HG03196 (cell line): ENCODE measurements at regions not wholly inside any gene's neighbourhood (a gene's known extent, or its start where the extent isn't known, plus 50 kb on each side); places are given as distances from the start of the nearest gene placed in this dataset.

Experiments used
- ATAC-seq: cut with Tn5 transposase; IDR thresholded peaks from one replicate; pipeline ENCODE4 v1.9.1; 2021; ENCODE audit not compliant: unreplicated experiment

- no peak for ATAC-seq
These were observed 50.7 kb upstream of the ACOT11 start for GRCh38 chr1:54497338-54497737.

DNA sequence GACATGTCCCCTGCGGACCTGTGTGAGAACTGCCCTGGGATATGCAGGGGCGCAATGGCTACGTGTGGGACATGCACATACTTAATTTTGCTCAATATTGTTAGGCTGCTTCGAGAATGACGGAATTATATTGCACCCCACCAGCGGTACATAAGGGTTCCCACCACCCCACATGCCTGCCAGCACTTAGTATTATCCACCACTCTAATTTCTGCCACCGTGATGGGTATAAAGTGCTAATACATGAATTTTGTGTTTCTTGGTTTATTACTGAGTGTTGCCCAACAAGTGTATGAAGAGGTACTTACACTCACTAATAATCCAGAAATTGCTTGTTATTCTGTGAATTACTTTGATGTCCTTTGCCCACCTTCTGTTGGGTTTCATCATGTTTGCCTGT lies 52.1 kb upstream of the ACOT11 start:
- no peak for ATAC-seq

- no peak for ATAC-seq
These were observed 54.4 kb upstream of the ACOT11 start for GRCh38 chr1:54493608-54494007.

DNA sequence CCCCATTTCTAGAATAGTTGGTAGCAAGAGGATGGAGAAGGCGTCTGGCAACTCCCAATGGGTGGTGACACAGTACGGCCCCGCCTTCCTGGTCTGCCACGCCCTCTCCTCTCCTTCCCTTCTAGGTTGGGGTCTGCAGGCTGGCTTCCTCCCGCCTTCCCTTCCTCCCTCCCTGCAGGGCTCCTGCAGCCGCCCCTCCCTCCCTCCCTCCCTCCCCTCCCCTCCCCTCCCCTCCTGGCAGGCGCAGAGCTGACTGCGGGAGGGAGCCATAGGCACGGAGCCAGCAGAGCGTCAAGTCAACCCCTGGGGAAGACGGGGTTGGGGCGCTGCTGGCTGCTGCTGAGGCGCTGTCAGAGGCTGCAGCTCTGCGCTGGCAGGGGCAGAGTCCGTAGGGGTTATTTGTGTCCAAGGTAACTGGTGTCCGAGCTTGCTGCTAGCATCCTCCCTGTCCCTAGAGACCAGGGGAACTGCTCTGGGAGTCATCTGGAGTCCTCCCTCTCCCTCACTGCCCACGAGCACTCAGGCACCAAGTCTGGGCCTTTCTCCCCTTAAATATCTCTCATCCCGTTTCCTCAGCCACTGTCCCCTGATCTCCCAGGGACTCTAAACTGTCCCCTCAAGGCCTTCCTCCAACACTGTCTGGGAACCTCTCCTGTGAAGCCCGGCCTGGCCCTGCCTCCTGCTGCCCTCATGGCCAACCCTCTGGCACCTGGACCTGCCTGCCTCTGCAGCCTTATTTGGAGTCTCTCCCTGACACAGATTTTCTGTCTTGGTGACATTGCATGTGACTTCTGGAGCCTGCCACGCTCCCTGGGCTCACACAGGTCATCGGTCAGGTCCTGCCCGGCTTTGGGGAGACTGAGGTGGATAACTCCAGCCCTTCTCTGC lies 57.4 kb upstream of the ACOT11 start:
- ATAC-seq = no peak

GRCh38 chr1:54489627-54490250 lies 58.3 kb upstream of the ACOT11 start:
- no peak for ATAC-seq

DNA sequence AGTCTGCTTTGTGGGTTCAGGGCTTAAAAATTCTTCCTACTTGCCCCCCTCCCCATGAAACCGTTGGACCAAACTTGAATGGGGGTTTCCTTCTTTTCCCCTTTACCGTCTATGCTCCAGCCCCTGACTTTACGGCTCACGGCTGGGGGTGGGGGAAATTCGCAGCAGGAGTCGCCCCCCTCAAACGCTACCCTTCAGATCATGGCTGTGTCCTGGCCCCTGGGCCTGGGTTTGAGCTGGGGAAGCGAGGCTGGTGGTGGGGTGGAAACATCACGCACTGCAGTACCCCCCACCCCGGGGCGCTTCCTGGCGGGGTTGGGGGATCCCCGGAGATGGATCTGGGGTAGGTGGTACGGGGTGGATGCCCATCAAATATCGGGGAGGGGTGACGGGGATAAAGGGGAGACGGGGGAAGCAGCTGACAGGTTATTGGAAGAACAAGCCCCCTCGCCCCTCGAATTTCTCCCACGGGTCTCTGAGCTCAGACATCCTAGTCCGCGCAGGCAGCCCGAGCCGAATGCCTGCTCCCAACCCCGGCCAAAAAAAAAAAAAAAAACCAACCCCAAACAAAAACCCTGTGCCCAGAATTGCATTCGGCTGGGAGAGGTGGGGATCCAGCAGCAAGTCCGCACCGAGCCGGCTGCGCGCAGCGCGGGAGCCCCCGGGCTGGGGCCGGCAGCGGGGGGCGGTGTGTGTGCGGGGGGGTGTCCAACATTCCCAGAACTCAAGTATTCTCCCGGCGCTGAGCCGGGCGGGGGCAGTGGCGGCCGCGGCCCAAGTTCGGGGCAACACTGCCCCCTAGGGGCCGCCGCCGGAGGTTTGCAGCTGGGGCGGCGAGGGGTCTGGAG lies 59.0 kb upstream of the ACOT11 start:
- ATAC-seq = peak; percentile 67

DNA sequence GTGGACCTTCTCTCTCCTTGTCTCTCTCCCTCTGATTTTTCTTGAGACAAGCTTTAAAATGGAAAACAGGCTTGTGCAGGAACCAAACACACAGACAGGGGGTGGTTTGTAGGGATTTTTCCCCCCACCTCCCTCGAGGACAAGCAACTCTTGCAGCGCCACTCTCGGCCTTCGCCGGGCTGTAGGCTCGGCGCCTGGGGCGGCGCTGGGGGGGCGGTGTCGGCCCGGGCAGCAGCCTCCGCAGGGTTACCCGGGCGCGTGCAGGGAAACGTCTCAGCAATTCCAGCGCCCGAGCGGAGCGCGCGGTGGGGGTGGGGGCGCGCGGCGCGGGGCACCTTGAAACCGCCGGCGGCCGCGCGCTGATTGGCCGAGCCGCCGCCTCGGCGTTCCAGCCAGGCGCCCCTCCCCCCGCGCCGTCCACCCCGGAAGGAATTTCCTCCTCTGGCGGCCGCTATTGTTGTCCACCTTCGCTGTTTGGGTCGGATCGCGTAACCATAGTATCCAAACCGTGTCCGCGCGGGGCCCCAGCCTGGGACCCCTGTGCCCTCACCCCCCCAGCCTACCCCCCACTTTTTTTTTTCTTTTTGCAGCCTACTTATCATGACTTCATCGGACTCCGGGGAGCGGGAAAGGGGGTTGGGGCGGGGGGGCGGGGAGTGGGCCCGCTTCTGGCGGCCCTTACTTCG lies 59.8 kb upstream of the ACOT11 start:
- peak; percentile 44 for ATAC-seq

- ATAC-seq = no peak
These were observed 60.4 kb upstream of the ACOT11 start for GRCh38 chr1:54487571-54488050.

GRCh38 chr1:54486907-54487306 lies 61.1 kb upstream of the ACOT11 start:
- no peak for ATAC-seq

DNA sequence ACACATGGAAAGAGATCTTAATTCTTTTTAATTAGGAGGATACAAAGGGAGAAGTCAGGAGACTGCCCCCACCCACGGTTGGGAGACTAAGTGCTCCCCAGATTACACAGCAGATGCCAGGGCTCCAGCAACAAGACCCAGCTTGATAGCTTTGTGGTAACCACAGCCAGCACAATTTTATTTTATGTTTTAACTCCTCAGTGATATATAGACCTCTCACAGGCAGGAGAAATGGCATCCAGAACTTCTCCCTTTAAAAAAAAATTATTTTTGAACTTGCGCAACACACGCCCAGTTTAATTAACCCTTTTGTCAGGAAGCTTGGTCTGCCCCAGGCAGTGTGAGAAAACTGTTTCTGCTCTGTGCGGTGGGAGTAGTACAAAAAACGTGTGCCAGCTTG lies 62.6 kb upstream of the ACOT11 start:
- no peak for ATAC-seq

DNA sequence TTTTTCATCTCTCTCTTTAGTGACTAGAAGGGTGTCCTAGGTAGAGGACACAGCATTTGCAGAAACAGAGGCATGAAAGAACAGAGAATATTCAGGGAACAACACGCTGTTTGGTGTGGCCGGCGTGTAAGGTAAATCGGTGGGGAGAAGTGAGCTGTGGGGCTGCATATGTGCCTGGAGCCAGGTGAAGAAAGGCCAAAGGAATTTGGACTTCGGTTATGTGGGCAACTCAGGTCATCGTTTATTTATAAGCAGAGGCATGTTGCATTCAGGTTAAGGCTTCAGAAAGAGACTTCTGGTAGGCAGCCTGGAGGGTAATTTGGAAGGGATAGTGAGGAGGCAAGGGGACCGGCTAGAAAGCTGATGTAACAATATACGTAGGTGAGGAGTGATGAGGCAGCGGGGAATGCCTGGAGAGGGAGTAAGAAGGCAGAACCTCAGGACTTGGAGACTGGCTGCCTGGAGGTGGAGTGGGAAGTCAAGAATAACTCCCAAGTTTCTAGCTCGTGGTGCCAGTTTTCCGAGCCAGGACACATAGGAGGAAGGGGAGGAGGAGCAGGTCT lies 64.1 kb upstream of the ACOT11 start:
- no peak for ATAC-seq

GRCh38 chr1:54481201-54481884 lies 66.7 kb upstream of the ACOT11 start:
- no peak for ATAC-seq

DNA sequence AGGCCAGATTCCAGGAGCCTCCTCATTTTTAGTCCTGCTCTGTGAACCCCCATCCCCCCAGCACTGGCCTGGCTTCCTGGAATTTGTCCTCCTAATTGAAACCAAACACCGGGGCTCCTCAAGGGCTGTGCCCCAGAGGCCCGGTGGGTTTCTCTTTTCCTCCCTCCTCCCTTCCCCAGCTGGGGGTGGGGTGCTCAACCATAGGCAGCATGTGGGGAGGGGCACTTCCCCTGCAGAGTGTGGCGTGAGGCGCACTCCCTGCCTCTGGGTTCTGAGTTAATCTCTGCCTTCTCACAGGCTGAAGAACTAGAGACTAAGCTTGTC lies 67.5 kb upstream of the ACOT11 start:
- ATAC-seq = no peak

DNA sequence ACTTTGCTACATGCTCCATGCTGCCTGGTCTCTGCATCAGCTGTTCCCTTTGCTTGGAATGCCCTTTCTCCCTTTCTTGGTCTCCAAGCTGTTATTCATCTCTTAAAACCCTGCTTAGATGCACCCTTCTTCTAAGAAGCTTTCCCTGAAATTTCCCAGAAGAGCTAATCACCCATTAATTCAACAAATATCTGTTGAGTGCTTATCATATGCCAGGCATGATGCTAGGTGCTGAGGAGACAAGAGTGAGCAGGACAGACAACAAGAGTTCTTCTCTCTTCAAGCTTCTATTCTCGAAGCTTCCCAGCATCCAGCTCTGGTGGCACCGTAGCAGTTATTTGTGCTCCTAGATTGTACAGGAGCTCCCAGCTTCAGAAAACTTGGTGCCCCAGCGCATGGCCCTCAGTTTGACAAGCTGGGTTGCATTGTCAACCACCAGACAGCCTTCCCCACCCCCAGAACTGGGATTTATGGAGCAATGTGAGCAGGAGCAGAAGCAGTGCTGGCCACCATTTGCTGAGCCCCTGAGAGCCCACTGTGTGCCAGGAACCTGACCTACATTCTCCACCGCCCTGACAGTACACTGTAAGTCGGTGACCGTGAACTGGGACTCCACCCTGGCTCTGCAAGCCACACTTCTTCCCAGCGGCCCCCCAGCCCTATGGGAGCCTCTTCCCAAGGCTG lies 68.0 kb upstream of the ACOT11 start:
- no peak for ATAC-seq

DNA sequence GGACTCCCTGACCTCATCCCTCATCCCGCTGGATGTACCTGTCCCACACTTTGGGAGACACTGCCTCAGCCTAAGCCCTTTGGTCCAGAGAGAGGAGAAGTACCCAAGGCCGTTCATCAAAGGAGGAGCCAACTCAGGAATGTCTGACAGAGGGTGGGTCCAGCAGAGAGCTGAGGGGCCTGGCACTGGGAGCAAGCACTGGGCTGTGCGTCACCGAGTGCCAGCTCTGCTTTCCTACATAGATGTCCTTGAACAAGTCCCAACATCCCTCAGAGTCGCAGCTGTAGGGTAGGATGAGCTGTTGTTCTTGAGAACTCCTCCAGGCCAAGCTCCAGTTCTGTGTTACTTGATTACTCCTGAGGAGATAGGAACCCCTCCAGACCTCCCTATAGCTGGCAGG lies 68.8 kb upstream of the ACOT11 start:
- ATAC-seq = no peak

DNA sequence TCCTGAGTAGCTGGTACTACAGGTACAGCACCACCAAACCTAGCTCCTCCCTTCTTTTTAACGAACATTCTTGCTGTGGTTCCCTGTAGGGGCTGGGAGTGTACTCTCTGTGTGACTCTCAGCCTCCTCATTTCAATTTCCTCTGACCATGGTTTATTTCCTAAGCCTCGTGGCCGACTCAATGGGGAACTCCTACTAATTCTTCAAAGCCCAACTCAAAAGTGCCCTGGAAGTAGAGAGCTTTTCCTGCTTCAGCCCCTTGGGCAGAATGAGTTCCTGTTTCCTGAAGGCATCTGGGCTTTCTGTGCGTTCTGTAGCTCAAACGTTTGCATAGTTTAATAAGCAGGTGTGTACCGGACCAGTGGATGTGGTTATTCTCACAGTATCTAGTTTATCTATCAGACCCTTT lies 70.9 kb upstream of the ACOT11 start:
- no peak for ATAC-seq

DNA sequence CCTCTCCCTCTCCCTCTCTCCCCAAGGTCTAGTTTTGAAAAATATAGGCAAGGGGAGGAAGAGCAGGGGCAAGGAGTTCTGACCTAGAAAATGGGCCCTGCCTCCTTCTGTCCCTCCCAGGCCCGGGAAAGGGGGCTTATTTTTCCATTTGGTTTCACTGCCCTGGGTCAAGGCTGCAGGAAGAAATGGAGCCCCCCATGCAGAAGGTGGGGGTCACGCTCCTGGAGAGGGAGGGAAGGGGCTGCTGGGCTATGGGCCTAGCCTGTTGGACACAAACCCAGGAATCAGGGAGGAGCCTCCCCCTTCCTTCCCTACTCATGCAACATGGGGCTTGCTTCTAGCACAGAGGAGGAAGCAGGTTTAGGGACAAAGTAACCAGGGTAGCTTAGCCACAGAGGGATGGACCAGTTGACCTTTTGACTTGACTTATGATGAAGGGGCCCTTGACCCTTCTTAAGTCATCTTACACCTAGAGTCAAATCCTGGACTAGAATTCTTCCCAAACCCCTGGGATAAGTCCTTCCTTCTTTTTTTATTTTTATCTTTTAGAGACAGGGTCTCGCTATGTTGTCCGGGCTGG lies 70.4 kb upstream of the SSBP3 start:
- ATAC-seq = no peak

GRCh38 chr1:54475946-54476516 lies 69.8 kb upstream of the SSBP3 start:
- no peak for ATAC-seq

GRCh38 chr1:54475357-54475881 lies 69.2 kb upstream of the SSBP3 start:
- ATAC-seq = no peak
